Limb (tissue), 2 donors: ENCODE measurements at regions not wholly inside any gene's neighbourhood (a gene's known extent, or its start where the extent isn't known, plus 50 kb on each side); places are given as distances from the start of the nearest gene placed in this dataset.

Source experiments
- DNase-seq, 2 donors: peaks; one replicate each; pipeline ENCODE4 v3.0.0-alpha.2; 2016; ENCODE audit errors: extremely low spot score in 2 of 2

- DNase-seq, result no peak
These were observed 167.8 kb downstream of the ALG10 start for GRCh38 chr12:34190054-34190453.

DNA sequence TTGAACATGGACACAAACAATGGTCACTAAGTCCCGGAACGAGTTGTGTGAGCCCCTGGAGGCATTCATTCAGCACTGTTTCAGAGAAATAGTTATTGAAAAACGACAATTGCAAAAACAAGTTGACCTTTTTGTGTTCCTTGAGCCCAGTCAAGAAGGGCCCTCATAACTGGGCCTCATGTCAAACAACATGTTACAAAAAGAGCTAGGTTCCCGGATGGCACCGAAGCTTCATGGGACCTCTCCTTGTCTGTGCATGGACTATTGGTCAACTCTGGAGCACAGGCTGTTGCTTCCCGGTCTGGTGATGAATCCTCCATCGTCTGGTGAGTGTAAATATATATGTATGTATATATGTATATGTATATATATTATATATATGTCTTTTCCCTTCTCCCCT lies 176.6 kb downstream of the ALG10 start:
- no peak for DNase-seq

- DNase-seq, result no peak
These were observed 181.7 kb downstream of the ALG10 start for GRCh38 chr12:34203866-34204620.

GRCh38 chr12:34204830-34205285 lies 182.6 kb downstream of the ALG10 start:
- no peak for DNase-seq

GRCh38 chr12:34205401-34205800 lies 183.1 kb downstream of the ALG10 start:
- DNase-seq, result no peak

DNA sequence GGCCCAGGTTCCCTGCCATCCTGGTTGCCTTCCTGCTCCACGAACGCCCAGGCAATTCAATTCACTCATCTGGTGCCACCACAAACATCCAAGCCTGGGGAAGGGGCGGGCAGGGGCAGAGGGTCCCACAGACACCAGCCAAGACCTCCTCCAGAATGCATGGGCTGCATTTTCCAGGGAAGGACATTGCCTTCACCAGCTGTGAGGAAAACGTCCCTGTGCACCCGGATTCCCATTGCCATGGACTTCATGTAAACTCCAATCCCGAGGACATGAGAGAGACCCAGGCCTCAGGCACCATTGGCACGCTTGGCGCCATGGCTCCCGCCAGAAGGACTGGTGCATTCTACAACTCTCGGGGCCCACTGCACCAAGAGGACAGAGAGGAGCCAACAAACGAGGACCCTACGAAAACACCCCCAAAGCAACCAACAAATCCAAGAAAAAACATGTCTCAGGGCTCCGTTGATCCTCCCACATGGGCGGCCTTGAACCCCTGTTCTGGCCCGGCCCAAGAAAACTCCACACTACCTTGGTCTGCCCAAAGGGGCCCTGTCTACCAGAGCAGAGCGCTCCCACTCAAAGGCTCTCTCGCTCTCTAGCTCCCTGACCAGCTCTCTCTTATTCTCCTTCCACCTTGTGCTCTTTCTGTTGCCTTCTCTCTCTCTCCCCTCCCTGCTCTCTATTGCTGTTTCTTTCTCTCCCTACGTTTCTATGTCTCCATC lies 183.9 kb downstream of the ALG10 start:
- DNase-seq, result no peak

GRCh38 chr12:34207858-34208257 lies 185.6 kb downstream of the ALG10 start:
- no peak for DNase-seq

DNA sequence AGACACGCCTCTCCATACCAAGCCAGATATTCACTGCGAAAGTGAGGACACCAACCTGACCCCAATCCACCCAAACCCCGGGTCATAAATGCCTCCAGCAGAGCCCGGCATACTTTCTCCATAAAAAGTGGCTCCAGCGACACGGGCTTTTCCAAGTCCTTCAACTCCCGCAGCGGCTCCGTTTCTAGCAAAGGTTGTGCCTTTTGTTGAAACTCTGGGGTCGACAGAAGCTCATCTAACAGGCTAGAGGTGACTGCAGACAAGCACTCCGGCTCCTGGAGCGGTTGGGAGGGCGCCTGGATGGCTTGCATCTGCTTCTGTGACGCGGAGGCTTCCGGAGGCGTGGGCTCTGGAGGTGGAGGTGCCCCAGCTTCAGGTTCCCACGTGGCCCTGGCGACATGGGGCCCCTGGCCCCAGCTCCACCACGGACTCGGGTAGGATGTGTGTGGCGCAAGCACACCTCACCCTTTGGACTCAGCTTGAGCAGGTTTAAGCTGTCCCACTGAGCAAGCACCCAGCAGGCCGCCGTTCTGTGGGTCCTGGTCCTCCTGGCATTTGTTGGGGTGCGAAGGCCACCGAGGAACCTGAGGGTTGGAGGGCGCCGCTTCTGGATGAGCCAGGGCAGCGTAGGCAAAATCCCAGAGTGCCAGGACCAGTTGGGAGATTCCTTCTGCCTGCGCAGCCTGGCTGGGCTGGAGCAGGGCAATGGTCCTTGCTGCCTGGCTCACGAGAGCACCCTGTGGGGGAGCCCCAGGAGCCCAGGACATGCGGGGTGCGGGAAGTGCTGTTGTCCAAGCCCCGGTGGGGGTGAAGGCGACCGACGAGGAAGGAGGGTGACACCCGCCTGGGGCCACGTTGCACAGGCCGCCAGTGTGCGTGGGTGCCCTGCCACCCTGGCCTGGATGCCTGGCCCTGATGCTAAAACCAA lies 186.3 kb downstream of the ALG10 start:
- no peak for DNase-seq

- no peak for DNase-seq
These were observed 187.1 kb downstream of the ALG10 start for GRCh38 chr12:34209259-34209835.

DNA sequence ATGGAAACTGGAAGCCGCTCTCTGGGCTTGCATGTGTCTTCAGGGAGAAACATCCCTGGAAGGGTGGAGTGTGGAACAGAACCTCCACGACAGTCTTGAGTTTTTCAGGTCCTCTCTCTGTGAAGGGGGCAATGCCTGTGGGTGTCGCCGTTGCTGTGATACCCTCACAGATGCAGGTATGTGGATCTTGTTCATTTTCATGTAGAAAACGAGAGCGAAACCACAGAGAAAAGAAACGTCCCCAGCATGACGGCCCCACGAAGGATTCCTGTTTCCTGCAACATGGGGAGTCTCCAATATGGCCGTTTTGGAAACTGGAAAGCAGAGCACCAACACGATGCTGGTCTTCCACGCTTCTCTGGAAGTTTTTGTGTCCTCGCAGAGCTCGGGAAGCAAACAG lies 187.9 kb downstream of the ALG10 start:
- no peak for DNase-seq

DNA sequence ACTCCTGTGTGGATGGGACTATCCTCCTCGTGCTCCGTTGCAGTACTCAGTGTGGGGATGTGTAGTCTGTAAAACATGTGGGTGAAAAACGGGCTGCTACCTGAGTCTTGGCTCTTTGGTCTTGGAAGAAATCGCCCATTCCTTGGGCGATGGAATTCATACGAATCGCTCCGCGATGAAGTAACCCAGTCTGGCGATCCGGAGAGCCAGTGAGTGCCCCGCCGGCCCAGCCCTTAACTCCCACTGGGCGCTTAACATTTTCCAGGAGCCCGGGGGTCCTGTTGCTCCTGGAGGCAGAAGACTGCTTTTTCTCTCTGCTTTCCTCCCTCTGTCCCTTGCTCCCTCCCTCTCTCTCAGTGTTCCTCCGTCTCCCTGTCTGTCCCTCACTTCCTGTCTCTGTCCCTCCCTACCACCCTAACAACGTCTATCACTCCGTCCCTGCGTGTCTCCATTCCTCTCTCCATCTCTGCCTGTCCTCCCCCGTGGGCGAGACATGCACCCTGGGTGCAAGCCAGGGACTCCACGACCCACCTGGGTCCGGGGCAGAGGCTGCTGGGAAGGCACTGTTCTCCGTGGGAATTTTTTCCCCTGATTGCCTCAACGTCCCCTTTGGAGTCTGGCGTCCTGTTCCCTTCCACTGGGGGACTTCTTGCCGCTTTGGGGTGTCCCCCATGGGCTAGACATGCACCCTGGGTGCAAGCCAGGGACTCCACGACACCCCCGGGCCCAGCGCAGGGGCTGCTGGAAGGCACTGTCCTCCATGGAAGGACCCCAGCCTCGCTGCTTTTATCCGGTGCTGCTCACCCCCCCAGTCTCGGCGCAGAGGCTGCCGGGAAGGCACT lies 188.6 kb downstream of the ALG10 start:
- no peak for DNase-seq

DNA sequence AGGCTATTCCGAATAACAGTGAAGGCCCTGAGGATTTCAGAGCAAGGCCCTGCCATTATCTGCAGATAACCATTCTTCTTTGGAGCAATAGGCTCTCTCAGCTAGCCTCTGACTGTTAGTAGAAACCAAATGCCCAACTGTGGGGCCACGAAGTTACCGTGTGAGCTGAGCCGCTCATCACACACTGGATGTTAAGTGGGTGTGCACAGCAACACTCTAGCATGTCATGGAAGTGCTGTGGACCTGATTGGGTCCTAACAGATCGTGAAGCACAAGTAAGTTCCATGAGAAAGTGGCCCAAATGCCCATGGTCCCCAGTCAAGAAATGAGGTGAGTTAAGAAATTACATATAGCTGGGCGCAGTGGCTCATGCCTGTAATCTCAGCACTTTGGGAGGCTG lies 190.4 kb downstream of the ALG10 start:
- no peak for DNase-seq

GRCh38 chr12:34214011-34214410 lies 191.7 kb downstream of the ALG10 start:
- no peak for DNase-seq

- DNase-seq, result no peak
These were observed 193.1 kb downstream of the ALG10 start for GRCh38 chr12:34215213-34215892.

- DNase-seq, result no peak
These were observed 193.6 kb downstream of the ALG10 start for GRCh38 chr12:34215893-34216285.

DNA sequence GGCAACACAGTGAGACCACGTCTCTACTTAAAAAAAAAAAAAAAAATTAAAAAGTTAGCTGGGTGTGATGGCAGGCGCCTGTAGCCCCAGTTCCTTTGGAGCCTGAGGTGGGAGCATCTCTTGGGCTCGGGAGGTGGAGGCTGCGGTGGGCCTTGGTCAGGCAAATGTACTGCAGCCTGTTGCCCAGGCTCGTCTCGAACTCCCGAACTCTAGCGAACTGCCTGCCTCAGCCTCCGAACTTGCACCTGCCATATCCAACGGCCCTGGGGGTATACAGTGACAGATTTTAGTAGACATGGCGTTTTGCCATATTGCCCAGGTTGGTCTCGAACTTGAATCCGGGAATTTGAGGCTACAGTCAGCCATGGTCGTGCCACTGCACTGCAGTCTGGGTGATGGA lies 195.4 kb downstream of the ALG10 start:
- no peak for DNase-seq

GRCh38 chr12:34218193-34219045 lies 196.1 kb downstream of the ALG10 start:
- DNase-seq, result peak in 1 of 2 donors; percentile 2

DNA sequence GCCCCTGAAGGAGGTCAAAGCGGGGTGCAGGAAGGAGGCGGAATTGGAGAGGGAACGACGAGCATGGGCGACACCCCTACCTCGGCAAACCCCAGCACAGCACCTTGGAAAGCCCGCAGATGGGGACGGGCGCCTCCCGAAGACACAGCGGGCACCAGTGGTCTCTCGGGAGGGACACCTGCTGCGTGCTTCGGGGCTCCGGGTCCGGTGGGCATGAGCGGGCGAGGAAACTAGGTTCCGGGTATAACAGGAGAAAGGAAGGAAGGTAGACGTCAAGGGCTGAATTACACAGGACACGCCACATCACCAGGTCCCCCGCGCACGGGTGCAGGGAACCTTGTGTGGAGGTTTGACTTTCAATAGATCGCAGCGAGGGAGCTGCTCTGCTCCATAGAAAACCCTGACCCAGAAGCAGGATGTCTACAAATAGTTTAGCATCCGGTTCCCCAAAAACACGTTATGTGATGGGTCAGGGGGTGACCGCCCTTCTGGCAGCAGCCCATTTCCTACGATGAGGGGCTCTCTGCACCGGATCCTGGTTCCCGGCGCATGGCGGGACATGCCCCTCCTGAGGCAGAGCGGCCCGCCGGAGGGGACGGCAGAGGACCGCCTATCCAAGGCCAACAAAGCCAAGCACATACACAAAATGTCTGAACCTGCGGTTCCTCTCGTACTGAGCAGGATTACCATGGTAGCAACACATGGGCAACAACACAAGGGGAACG lies 196.9 kb downstream of the ALG10 start:
- no peak for DNase-seq
